Neural progenitor cell (in vitro differentiated cells): ENCODE measurements at regions not wholly inside any gene's neighbourhood (a gene's known extent, or its start where the extent isn't known, plus 50 kb on each side); places are given as distances from the start of the nearest gene placed in this dataset.

ENCODE experiments used
- DNase-seq: peaks from one replicate; pipeline ENCODE4 v3.0.0-alpha.2; 2016; ENCODE audit warnings: low spot score
- H2AFZ ChIP-seq: fragments of 200-600 bp; sonication (generic); replicated peaks from 2 replicates; pipeline ENCODE4 v1.6.1; 2016; ENCODE audit warnings: antibody characterized with exemption
- H3F3A ChIP-seq: fragments of 200-600 bp; sonication (generic); 2 replicates; pipeline ENCODE4 v1.6.1; 2016; ENCODE audit warnings: antibody characterized with exemption, low read depth
- H3K27ac ChIP-seq: fragments of 200-600 bp; sonication (generic); 2 replicates; pipeline ENCODE4 v1.5.1; 2016; ENCODE audit warnings: mild to moderate bottlenecking
- H3K27me3 ChIP-seq: fragments of 200-600 bp; sonication (generic); 2 replicates; pipeline ENCODE4 v1.6.1; 2016; ENCODE audit warnings: mild to moderate bottlenecking, moderate library complexity
- H3K36me3 ChIP-seq: fragments of 200-600 bp; sonication (generic); 2 replicates; pipeline ENCODE4 v1.5.1; 2016
- H3K4me1 ChIP-seq: fragments of 200-600 bp; sonication (generic); 2 replicates; pipeline ENCODE4 v1.6.1; 2016; ENCODE audit warnings: mixed run types
- H3K4me2 ChIP-seq: fragments of 200-600 bp; sonication (generic); 2 replicates; pipeline ENCODE4 v1.6.1; 2016
- H3K4me3 ChIP-seq: fragments of 200-600 bp; sonication (generic); 2 replicates; pipeline ENCODE4 v1.5.1; 2016
- H3K79me2 ChIP-seq: fragments of 200-600 bp; sonication (generic); 2 replicates; pipeline ENCODE4 v1.6.1; 2016; ENCODE audit warnings: low read depth
- H3K9ac ChIP-seq: fragments of 200-600 bp; sonication (generic); 2 replicates; pipeline ENCODE4 v1.6.1; 2016
- H3K9me3 ChIP-seq: fragments of 200-600 bp; sonication (generic); 2 replicates; pipeline ENCODE4 v1.5.1; 2016; ENCODE audit warnings: low read depth
- H4K20me1 ChIP-seq: fragments of 200-600 bp; sonication (generic); 2 replicates; pipeline ENCODE4 v1.6.1; 2016; ENCODE audit warnings: low read depth
- H3K27ac Mint-ChIP-seq: 3 replicates; pipeline ENCODE4 v1.8.0; 2021; ENCODE audit warnings: mixed read lengths
- H3K27me3 Mint-ChIP-seq: 2 replicates; pipeline ENCODE4 v1.8.0; 2022; ENCODE audit warnings: low read depth, mild to moderate bottlenecking, inconsistent platforms, moderate library complexity, mixed read lengths; ENCODE audit not compliant: insufficient read depth
- H3K36me3 Mint-ChIP-seq: 3 replicates; pipeline ENCODE4 v1.8.0; 2021; ENCODE audit warnings: mixed read lengths
- H3K4me1 Mint-ChIP-seq: 3 replicates; pipeline ENCODE4 v1.8.0; 2021; ENCODE audit warnings: mixed read lengths
- H3K4me3 Mint-ChIP-seq: 3 replicates; pipeline ENCODE4 v1.8.0; 2021; ENCODE audit warnings: mild to moderate bottlenecking, moderate library complexity, mixed read lengths
- H3K9me3 Mint-ChIP-seq: 3 replicates; pipeline ENCODE4 v1.8.0; 2020; ENCODE audit warnings: mixed read lengths
- EZH2 ChIP-seq: fragments of 200-600 bp; sonication (generic); IDR thresholded peaks from 2 replicates; pipeline ENCODE4 v1.6.1; 2017; ENCODE audit warnings: antibody characterized with exemption, mild to moderate bottlenecking, moderate library complexity
- EZH2phosphoT487 ChIP-seq: fragments of 200-600 bp; sonication (generic); IDR thresholded peaks from 2 replicates; pipeline ENCODE4 v1.6.1; 2017; ENCODE audit warnings: antibody characterized with exemption
- TF ChIP-seq, protein P1 (sequence below): fragments of 200-600 bp; sonication (generic); IDR thresholded peaks from 2 replicates; pipeline ENCODE4 v1.5.1; 2017; ENCODE audit warnings: antibody characterized with exemption, mild to moderate bottlenecking

DNA sequence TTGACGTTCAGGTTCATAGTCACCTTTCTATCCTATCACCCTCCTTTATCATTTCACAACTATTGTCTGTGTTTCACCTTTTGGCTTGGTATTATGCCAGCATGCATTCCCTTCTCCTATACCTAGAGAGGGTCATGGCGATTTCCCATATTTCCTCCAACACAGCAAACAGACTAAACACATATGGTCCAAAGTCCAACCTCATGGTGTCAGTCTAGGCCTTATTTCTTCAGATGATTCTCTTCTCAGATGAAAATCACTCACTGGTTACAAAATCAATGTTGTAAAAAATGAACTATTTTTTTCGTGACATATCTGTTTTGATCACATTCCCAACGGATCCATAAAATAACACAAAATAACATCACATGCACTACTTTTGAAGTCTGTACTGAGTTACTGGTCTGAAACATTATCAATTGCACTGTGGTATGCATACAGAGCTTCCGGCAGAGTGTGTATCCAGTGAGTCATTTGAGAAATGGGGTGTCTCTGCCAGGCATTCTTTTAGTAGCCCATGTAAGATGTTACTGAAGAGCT, 204.8 kb upstream of the GALNT5 start:
- H3K9ac ChIP-seq: no peak overlapping the region
- H3K9me3 Mint-ChIP-seq: no peaks in the 10 kb centered on the region
- H3K27me3 ChIP-seq: no peaks in the 10 kb centered on the region
- no peaks in the 10 kb centered on the region for H3K36me3 ChIP-seq
- H3K9me3 ChIP-seq: no peaks in the 10 kb centered on the region
- peaks cover 7% of the 10 kb centered on the region for H3K4me1 Mint-ChIP-seq
- no peak for TF ChIP-seq EZH2
- TF ChIP-seq, protein P1, sequence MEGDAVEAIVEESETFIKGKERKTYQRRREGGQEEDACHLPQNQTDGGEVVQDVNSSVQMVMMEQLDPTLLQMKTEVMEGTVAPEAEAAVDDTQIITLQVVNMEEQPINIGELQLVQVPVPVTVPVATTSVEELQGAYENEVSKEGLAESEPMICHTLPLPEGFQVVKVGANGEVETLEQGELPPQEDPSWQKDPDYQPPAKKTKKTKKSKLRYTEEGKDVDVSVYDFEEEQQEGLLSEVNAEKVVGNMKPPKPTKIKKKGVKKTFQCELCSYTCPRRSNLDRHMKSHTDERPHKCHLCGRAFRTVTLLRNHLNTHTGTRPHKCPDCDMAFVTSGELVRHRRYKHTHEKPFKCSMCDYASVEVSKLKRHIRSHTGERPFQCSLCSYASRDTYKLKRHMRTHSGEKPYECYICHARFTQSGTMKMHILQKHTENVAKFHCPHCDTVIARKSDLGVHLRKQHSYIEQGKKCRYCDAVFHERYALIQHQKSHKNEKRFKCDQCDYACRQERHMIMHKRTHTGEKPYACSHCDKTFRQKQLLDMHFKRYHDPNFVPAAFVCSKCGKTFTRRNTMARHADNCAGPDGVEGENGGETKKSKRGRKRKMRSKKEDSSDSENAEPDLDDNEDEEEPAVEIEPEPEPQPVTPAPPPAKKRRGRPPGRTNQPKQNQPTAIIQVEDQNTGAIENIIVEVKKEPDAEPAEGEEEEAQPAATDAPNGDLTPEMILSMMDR: no peak
- TF ChIP-seq EZH2phosphoT487: no peak
- H3K4me1 ChIP-seq: no peaks in the 10 kb centered on the region
- H3K27ac Mint-ChIP-seq: no peak overlapping the region
- no peak for DNase-seq
- H3K27ac ChIP-seq: no peak overlapping the region
- no peak overlapping the region for H3K4me3 Mint-ChIP-seq
- H3K4me3 ChIP-seq: no peak overlapping the region
- no peaks in the 10 kb centered on the region for H3K27me3 Mint-ChIP-seq
- no peaks in the 10 kb centered on the region for H4K20me1 ChIP-seq
- no peaks in the 10 kb centered on the region for H3K79me2 ChIP-seq
- H3F3A ChIP-seq: no peaks in the 10 kb centered on the region
- no peak overlapping the region for H2AFZ ChIP-seq
- H3K36me3 Mint-ChIP-seq: no peaks in the 10 kb centered on the region
- no peak overlapping the region for H3K4me2 ChIP-seq

DNA sequence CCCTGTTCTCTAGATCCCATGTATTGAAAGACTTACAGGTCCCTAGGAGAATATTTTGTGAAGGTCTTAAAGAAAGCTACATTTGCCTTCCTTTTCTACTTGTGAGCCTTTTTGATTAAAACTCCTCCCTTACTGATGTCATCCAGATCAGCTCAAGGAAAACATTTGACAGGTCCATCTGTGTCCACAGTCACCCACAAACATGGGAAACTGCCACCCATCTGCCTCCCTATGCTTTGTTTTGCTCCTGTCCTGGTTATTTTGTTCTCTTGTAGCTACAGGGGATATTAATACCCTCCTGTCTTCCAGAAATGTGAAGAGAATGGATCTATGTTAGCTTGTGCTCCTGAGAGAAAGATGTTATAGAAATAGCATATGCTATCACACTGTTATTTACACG, 203.6 kb upstream of the GALNT5 start:
- H3F3A ChIP-seq: no peaks in the 10 kb centered on the region
- H3K79me2 ChIP-seq: no peaks in the 10 kb centered on the region
- H3K9me3 Mint-ChIP-seq: no peaks in the 10 kb centered on the region
- DNase-seq: no peak
- H3K4me1 ChIP-seq: no peaks in the 10 kb centered on the region
- H3K9ac ChIP-seq: no peak overlapping the region
- H3K27me3 Mint-ChIP-seq: no peaks in the 10 kb centered on the region
- H2AFZ ChIP-seq: peak overlapping the region; percentile 34
- H3K4me2 ChIP-seq: no peak overlapping the region
- H4K20me1 ChIP-seq: no peaks in the 10 kb centered on the region
- no peak overlapping the region for H3K27ac Mint-ChIP-seq
- H3K4me3 ChIP-seq: no peak overlapping the region
- no peaks in the 10 kb centered on the region for H3K36me3 Mint-ChIP-seq
- H3K27me3 ChIP-seq: no peaks in the 10 kb centered on the region
- no peak overlapping the region for H3K27ac ChIP-seq
- TF ChIP-seq, protein P1: no peak
- TF ChIP-seq EZH2phosphoT487 (no peak), EZH2 (no peak)
- no peaks in the 10 kb centered on the region for H3K9me3 ChIP-seq
- no peak overlapping the region for H3K4me3 Mint-ChIP-seq
- peaks cover 7% of the 10 kb centered on the region for H3K4me1 Mint-ChIP-seq
- H3K36me3 ChIP-seq: no peaks in the 10 kb centered on the region

DNA sequence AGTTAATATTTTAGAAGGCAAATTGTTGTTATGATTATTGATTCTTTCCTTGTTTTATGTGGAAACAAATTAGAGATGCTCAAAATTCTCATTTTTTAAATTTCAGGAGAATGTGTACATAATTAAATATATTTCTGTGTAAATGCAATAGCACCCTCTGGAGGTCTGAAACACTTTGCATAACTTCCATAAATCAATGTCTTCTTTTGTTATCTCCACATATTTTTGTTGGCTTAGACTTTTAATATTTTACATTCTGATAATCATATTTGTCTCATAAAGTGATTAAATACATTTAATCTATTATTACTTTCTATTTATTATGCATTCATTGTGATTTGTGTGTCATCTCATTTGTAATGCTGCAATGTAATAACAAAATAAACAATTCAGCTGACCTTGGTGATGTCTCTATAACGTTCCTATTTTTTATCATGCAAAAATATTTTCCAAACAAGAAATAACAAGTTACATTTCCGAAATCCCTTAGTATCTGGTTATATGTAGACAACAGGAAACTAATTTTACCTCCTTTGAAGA, 201.8 kb upstream of the GALNT5 start:
- Mint-ChIP-seq H3K36me3 (no peaks in the 10 kb centered on the region), H3K27ac (no peak overlapping the region), H3K27me3 (no peaks in the 10 kb centered on the region), H3K4me1 (peaks cover 9% of the 10 kb centered on the region), H3K9me3 (no peaks in the 10 kb centered on the region), H3K4me3 (no peak overlapping the region)
- Histone ChIP-seq H3F3A (no peaks in the 10 kb centered on the region), H3K27me3 (no peaks in the 10 kb centered on the region), H3K9me3 (no peaks in the 10 kb centered on the region), H3K4me3 (no peak overlapping the region), H3K79me2 (no peaks in the 10 kb centered on the region), H4K20me1 (no peaks in the 10 kb centered on the region), H2AFZ (no peak overlapping the region), H3K9ac (no peak overlapping the region), H3K4me1 (no peaks in the 10 kb centered on the region), H3K27ac (no peak overlapping the region), H3K4me2 (no peak overlapping the region), H3K36me3 (no peaks in the 10 kb centered on the region)
- no peak for DNase-seq
- TF ChIP-seq EZH2phosphoT487: no peak
- TF ChIP-seq, protein P1: peak; percentile 54
